ENCODE measurements at regions not wholly inside any gene's neighbourhood (a gene's known extent, or its start where the extent isn't known, plus 50 kb on each side); places are given as distances from the start of the nearest gene placed in this dataset.

DNA sequence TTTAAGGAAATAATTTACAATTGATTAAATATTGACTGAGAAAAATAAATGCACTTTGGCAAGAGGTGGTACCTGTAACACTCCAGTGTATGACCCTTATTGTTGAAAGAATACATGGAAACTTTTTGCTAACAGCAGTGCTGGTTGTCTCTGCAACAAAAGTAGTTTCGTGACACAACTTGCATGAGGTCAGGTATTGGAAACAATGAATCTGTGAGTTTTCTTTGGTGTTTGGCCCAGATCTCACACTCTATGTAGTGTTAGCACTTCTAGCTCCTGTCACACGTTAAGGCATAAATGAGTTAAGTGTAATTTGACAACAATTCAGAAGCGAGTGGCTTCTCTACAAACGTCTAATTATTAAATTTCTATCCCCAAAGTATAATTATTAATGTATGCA, 137.7 kb upstream of the MDFIC start:
- TF ChIP-seq, protein P1, sequence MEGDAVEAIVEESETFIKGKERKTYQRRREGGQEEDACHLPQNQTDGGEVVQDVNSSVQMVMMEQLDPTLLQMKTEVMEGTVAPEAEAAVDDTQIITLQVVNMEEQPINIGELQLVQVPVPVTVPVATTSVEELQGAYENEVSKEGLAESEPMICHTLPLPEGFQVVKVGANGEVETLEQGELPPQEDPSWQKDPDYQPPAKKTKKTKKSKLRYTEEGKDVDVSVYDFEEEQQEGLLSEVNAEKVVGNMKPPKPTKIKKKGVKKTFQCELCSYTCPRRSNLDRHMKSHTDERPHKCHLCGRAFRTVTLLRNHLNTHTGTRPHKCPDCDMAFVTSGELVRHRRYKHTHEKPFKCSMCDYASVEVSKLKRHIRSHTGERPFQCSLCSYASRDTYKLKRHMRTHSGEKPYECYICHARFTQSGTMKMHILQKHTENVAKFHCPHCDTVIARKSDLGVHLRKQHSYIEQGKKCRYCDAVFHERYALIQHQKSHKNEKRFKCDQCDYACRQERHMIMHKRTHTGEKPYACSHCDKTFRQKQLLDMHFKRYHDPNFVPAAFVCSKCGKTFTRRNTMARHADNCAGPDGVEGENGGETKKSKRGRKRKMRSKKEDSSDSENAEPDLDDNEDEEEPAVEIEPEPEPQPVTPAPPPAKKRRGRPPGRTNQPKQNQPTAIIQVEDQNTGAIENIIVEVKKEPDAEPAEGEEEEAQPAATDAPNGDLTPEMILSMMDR (IDR thresholded peaks at IDR 0.05; ENCODE audit: low read length) = no peak
- no peak for TF ChIP-seq EZH2 (optimal IDR thresholded peaks at IDR 0.05; ENCODE audit: low read depth, low read length)
